HG02642 (cell line): ENCODE measurements at regions not wholly inside any gene's neighbourhood (a gene's known extent, or its start where the extent isn't known, plus 50 kb on each side); places are given as distances from the start of the nearest gene placed in this dataset.

Source experiments
- ATAC-seq: cut with Tn5 transposase; IDR thresholded peaks from one replicate; pipeline ENCODE4 v1.9.1; 2021; ENCODE audit warnings: mild to moderate bottlenecking; ENCODE audit not compliant: unreplicated experiment, poor library complexity

- ATAC-seq, result no peak
Observed at GRCh38 chr7:22566176-22566575, 66.2 kb upstream of the STEAP1B start.

- peak; percentile 39 for ATAC-seq
Observed at GRCh38 chr7:22565315-22565811, 65.4 kb upstream of the STEAP1B start.

GRCh38 chr7:22564511-22565045 lies 64.6 kb upstream of the STEAP1B start:
- ATAC-seq, result no peak

- peak; percentile 48 for ATAC-seq
Observed at GRCh38 chr7:22563621-22564241, 63.7 kb upstream of the STEAP1B start.

GRCh38 chr7:22563032-22563501 lies 63.1 kb upstream of the STEAP1B start:
- peak; percentile 16 for ATAC-seq

- no peak for ATAC-seq
Observed at GRCh38 chr7:22561895-22562593, 62.1 kb upstream of the STEAP1B start.

- no peak for ATAC-seq
Observed at GRCh38 chr7:22561321-22561811, 61.4 kb upstream of the STEAP1B start.

GRCh38 chr7:22559829-22560489 lies 60.0 kb upstream of the STEAP1B start:
- ATAC-seq, result no peak

- ATAC-seq, result no peak
Observed at GRCh38 chr7:22557167-22557566, 57.2 kb upstream of the STEAP1B start.

GRCh38 chr7:22555476-22555875 lies 55.5 kb upstream of the STEAP1B start:
- ATAC-seq, result no peak

GRCh38 chr7:22554184-22554583 lies 54.2 kb upstream of the STEAP1B start:
- no peak for ATAC-seq

GRCh38 chr7:22551768-22552513 lies 52.0 kb upstream of the STEAP1B start:
- ATAC-seq, result peak; percentile 81

GRCh38 chr7:22550514-22551030 lies 50.6 kb upstream of the STEAP1B start:
- ATAC-seq, result no peak

- no peak for ATAC-seq
Observed at GRCh38 chr7:22549667-22550513, 49.9 kb upstream of the STEAP1B start.
